ENCODE measurements at regions not wholly inside any gene's neighbourhood (a gene's known extent, or its start where the extent isn't known, plus 50 kb on each side); places are given as distances from the start of the nearest gene placed in this dataset.
"Not testable (repeated sequence)": the region's sequence is repeated elsewhere in the genome, so short reads cannot be mapped to it uniquely, and the experiment has no call there.

GRCh38 chr18:61676773-61677434 lies 215.9 kb downstream of the RNF152 start:
- no peak for DNase-seq (ENCODE audit: low spot score)

DNA sequence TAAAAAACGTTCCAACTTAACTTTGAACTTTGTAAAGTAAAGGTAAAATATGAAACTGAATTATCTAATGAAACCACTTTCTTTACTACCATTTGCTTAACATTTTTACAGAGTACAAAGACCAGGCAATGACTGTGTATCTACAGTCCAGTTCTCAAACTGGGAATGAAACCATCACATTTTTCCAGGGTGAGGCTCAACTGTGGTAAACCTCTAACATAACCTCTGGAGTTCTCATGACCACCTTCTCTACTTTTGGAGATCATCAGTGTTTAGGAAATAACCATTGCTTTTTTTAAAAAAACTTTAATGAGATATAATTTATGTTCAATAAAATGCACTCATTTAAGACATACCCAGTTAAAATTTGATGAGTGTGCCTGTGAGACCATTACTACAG lies 223.5 kb downstream of the RNF152 start:
- DNase-seq (ENCODE audit: low spot score), result peak; percentile 79

- DNase-seq (ENCODE audit: low spot score), result no peak
Observed at GRCh38 chr18:61666876-61667590, 225.8 kb downstream of the RNF152 start.

- DNase-seq (ENCODE audit: low spot score), result no peak
Observed at GRCh38 chr18:61664419-61665084, 228.3 kb downstream of the RNF152 start.

DNA sequence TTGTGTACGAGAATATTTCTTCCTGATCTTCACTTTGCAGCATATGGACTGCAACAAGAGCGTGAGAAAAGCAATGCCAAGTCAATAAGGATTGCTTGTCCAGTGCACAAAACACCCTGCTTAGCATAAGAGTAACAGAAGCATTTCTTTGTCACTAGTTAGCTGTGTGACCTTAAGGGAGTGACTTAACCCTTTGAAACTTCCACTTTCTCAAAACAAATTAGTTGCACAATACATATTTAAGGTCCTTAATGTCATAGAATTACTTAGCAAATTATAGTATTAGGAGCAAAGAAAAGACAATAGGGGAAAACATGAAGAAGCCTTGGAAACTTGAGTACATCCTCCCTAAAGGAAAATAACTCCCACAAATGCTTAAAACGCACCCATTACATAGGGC lies 230.1 kb downstream of the RNF152 start:
- DNase-seq (ENCODE audit: low spot score), result no peak

GRCh38 chr18:61658431-61658830 lies 234.4 kb downstream of the RNF152 start:
- DNase-seq (ENCODE audit: low spot score), result no peak

GRCh38 chr18:61657066-61657732 lies 235.6 kb downstream of the RNF152 start:
- no peak for DNase-seq (ENCODE audit: low spot score)

DNA sequence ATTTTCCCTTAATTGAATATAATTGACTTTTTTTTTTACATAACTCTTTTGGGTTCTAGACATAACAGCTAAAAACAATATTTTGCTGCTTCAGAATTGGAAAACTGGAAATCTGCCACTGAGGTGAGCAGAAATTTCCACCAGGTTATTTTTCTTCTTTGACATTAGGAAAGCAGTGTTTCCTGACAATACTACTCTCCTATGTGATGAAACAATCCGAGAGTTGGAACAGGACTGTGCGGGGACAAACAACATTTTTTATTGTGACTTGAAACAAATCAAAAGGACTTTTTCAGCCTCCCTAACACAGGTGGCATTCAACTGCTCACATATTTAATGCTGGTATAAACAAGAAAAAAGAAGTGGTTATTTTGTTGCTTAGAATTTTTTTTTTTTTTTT lies 237.2 kb downstream of the RNF152 start:
- no peak for DNase-seq (ENCODE audit: low spot score)

DNA sequence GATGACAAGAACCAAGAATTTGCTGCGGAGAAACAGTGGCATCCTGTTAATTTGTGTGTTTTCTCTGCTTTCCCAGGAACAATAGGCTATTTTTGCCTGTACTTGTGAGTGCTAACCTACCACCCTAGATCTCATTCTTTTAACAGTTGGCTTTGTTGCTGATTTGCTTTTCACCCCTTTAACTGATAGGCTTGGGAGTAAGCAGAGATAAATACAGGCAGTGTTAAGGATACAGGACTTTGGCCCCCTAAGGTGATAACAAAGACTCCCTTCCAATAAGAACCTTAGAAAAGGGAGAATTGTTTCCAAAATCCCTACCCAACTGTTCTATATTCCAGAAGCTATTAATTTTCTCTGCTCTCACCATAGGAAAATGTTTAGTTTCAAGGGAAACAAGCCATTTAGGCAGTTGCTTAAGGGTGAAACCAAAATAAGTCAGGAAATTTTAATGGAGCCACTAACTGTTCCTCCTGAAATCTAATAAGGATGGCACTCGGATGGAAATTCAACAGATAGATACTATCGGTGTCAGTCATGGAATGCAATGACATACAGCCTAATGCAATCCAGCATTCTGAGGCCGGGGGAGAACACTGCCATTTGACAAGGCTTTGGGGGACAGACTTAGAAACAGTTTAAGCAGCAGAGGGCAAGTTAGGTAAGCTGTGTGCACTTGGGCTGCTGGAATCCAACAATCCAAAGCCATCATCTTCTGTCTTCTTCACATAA lies 238.8 kb downstream of the RNF152 start:
- DNase-seq (ENCODE audit: low spot score), result no peak

- DNase-seq (ENCODE audit: low spot score), result no peak
Observed at GRCh38 chr18:61651880-61652268, 240.9 kb downstream of the RNF152 start.

- DNase-seq (ENCODE audit: low spot score), result no peak
Observed at GRCh38 chr18:61651145-61651879, 241.5 kb downstream of the RNF152 start.

DNA sequence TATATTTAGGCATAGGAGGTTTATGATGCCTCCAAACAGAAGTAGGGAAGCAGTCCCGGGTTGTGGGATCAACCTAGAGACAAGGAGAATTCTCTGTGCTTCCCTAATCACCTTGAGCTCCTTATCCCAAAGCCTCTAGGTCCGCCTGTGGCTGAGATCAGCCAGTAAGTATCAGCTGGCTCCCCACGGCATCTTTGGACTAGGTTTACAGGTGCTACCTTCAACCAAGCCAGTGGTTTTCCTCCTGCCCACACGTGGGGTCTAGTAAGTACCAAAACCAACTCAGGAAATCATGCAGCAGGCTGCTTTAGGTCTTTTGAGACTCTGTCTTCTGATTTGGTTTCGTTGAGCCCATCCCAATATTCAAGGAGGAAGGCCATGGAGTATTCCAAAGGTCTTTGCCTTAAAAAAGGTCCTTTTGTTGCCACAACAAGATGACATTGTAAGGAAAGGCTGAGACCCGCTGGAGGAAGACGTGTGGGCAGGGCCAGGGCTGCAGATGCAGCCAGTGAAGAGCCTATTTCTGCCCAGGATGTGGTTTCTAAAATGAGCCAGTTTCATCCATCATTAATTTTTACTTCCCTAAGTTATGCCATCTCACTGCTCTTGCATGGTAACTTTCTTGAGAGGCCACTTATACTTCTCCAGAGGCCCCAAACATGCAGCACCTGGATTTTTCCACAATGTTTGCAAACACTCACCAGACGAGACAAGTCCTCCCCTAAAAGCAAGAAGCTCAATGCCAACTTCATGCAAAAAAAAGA lies 248.7 kb downstream of the RNF152 start:
- no peak for DNase-seq (ENCODE audit: low spot score)

GRCh38 chr18:61639886-61640285 lies 252.9 kb downstream of the RNF152 start:
- DNase-seq (ENCODE audit: low spot score), result no peak

- no peak for DNase-seq (ENCODE audit: low spot score)
Observed at GRCh38 chr18:61637905-61638595, 254.8 kb downstream of the RNF152 start.

- DNase-seq (ENCODE audit: low spot score), result no peak
Observed at GRCh38 chr18:61637319-61637718, 255.5 kb downstream of the RNF152 start.

DNA sequence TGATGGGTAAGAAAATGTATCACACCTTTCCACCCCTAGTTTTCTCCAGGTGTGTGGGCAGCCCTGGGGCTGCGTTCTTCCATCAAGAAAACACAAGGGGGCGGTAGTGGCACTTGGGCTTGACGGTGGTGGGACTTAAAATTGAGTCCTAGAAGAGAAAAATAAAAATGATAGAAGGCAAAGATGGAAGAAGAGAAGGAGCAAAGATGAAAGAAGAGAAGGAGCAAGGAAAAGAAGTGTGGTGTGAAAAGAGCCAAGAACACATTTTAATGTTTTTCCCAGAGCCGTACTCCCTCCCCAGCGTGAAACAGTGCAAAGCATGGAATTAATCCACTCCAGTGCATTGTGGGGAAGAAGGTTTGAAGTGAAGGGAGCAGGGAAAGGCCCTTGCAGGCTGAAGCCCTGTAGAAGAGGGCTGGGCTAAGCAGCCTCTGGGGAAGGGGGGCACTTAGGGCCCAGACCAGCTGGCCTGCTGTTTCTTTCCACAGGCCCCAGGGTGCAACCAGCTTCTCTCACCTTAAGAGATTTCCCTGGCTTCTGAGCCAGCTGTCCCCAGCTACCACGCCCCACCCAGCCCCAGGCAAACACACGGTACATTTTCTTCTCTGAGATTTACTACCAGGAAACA lies 256.8 kb downstream of the RNF152 start:
- DNase-seq (ENCODE audit: low spot score), result peak; percentile 66

DNA sequence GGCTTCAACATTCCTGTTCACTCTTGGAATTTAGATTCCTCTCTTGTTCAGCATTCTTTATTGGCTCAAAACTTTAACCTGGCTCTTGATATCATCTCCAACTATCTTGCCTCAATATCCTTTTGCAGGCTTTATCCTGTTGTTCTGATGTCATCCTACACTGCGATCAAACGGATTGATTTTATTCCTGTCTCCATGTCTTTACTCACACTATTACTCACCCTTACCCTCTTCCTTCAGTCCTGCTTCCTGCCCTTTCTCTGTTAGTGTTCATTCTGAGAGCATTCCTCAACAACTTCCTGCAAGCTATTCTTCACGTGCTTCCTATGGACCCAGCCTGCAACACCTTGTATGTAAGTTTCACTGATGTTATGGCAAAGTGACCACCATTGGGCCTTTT lies 264.7 kb downstream of the RNF152 start:
- no peak for DNase-seq (ENCODE audit: low spot score)

- DNase-seq (ENCODE audit: low spot score), result not testable (repeated sequence)
Observed at GRCh38 chr18:61624631-61625030, 268.2 kb downstream of the RNF152 start.

- no peak for DNase-seq (ENCODE audit: low spot score)
Observed at GRCh38 chr18:61619783-61620182, 273.0 kb downstream of the RNF152 start.
